Activated CD4-positive, alpha-beta T cell treated with anti-CD3 and anti-CD28 coated beads for 36 hours (primary cell): ENCODE measurements at regions not wholly inside any gene's neighbourhood (a gene's known extent, or its start where the extent isn't known, plus 50 kb on each side); places are given as distances from the start of the nearest gene placed in this dataset.
"Not testable (repeated sequence)": the region's sequence is repeated elsewhere in the genome, so short reads cannot be mapped to it uniquely, and the experiment has no call there.

ENCODE experiments used
- ATAC-seq: fragments of 200-7000 bp; cut with Tn5 transposase; one replicate; pipeline ENCODE4 v1.10.0; 2021; ENCODE audit warnings: mild to moderate bottlenecking, moderate library complexity
- CTCF ChIA-PET: fragments of 350-600 bp; sonication (Branson Sonifier 250); formaldehyde crosslinking; loops from one replicate; lab custom pipeline; 2021; ENCODE audit warnings: antibody characterized with exemption; lab: Charles Lee
- POLR2A ChIA-PET: fragments of 350-600 bp; sonication (Branson Sonifier 250); formaldehyde crosslinking; loops from one replicate; lab custom pipeline; 2021; ENCODE audit warnings: antibody characterized with exemption, inconsistent platforms; lab: Charles Lee
- DNase-seq: peaks from one replicate; pipeline ENCODE4 v3.0.0-alpha.2; 2020
- H3K27ac Mint-ChIP-seq: one replicate; pipeline ENCODE4 v1.8.0; 2021; ENCODE audit warnings: mixed read lengths
- H3K27me3 Mint-ChIP-seq: one replicate; pipeline ENCODE4 v1.8.0; 2021; ENCODE audit warnings: mixed read lengths
- H3K36me3 Mint-ChIP-seq: one replicate; pipeline ENCODE4 v1.8.0; 2021; ENCODE audit warnings: low read depth, mixed read lengths
- H3K4me1 Mint-ChIP-seq: one replicate; pipeline ENCODE4 v1.8.0; 2021; ENCODE audit warnings: mixed read lengths
- H3K4me3 Mint-ChIP-seq: one replicate; pipeline ENCODE4 v1.8.0; 2021; ENCODE audit warnings: mild to moderate bottlenecking, moderate library complexity, mixed read lengths
- H3K9me3 Mint-ChIP-seq: one replicate; pipeline ENCODE4 v1.8.0; 2021; ENCODE audit warnings: low read depth, mixed read lengths
- intact Hi-C, 2 experiments: fragments of 100-400 bp; cut with DNase I in 1 of 2; cut with micrococcal nuclease in 1 of 2; formaldehyde crosslinking; loops; one replicate each; pipeline versions ENCODE4 v1.14.2 to v1.15.1; 2022 to 2024; cut with DNase I, micrococcal nuclease

GRCh38 chr11:96785073-96785472 is 395.3 kb downstream of the JRKL start:
- no peaks in the 10 kb centered on the region for H3K4me1 Mint-ChIP-seq
- CTCF ChIA-PET = no interaction called here
- ATAC-seq = no peak
- H3K36me3 Mint-ChIP-seq = no peaks in the 10 kb centered on the region
- no peak for DNase-seq
- H3K27ac Mint-ChIP-seq = no peak overlapping the region
- no peaks in the 10 kb centered on the region for H3K27me3 Mint-ChIP-seq
- no peak overlapping the region for H3K4me3 Mint-ChIP-seq
- POLR2A ChIA-PET = no interaction called here
- intact Hi-C loops = no loop called here
- no peaks in the 10 kb centered on the region for H3K9me3 Mint-ChIP-seq

GRCh38 chr11:96794152-96794551 is 404.3 kb downstream of the JRKL start:
- DNase-seq (no peak), ATAC-seq (no peak)
- Mint-ChIP-seq H3K27me3 (no peaks in the 10 kb centered on the region), H3K4me1 (no peaks in the 10 kb centered on the region), H3K9me3 (peaks cover 8% of the 10 kb centered on the region), H3K4me3 (no peak overlapping the region), H3K36me3 (no peaks in the 10 kb centered on the region), H3K27ac (no peak overlapping the region)
- ChIA-PET CTCF (no interaction called here), POLR2A (no interaction called here)
- intact Hi-C loops = no loop called here

GRCh38 chr11:96798445-96798844 is 408.6 kb downstream of the JRKL start:
- ChIA-PET POLR2A (no interaction called here), CTCF (no interaction called here)
- Mint-ChIP-seq H3K4me1 (no peaks in the 10 kb centered on the region), H3K4me3 (no peak overlapping the region), H3K9me3 (no peaks in the 10 kb centered on the region), H3K27me3 (no peaks in the 10 kb centered on the region), H3K27ac (no peak overlapping the region), H3K36me3 (no peaks in the 10 kb centered on the region)
- no peak for DNase-seq
- intact Hi-C loops = no loop called here
- ATAC-seq = no peak

- H3K4me3 Mint-ChIP-seq = no peak overlapping the region
- ChIA-PET CTCF (no interaction called here), POLR2A (no interaction called here)
- peaks cover 2% of the 10 kb centered on the region for H3K9me3 Mint-ChIP-seq
- no peak for ATAC-seq
- intact Hi-C loops = no loop called here
- H3K36me3 Mint-ChIP-seq = no peaks in the 10 kb centered on the region
- DNase-seq = no peak
- H3K27ac Mint-ChIP-seq = no peak overlapping the region
- no peaks in the 10 kb centered on the region for H3K4me1 Mint-ChIP-seq
- no peaks in the 10 kb centered on the region for H3K27me3 Mint-ChIP-seq
These were observed 425.4 kb downstream of the JRKL start for GRCh38 chr11:96815236-96815635.

- no peak overlapping the region for H3K4me3 Mint-ChIP-seq
- no peaks in the 10 kb centered on the region for H3K36me3 Mint-ChIP-seq
- H3K27me3 Mint-ChIP-seq = no peaks in the 10 kb centered on the region
- no peak for ATAC-seq
- ChIA-PET CTCF (interaction anchor here (0.6 kb wide), 1 partner anchor 14 kb away, joined by 3 read pairs; no protein-coding TSS in a partner anchor), POLR2A (no interaction called here)
- no peaks in the 10 kb centered on the region for H3K4me1 Mint-ChIP-seq
- intact Hi-C loops = no loop called here
- peaks cover 2% of the 10 kb centered on the region for H3K9me3 Mint-ChIP-seq
- no peak overlapping the region for H3K27ac Mint-ChIP-seq
- DNase-seq = no peak
These were observed 427.9 kb downstream of the JRKL start for GRCh38 chr11:96817482-96818399.

GRCh38 chr11:96827164-96827563 is 437.4 kb downstream of the JRKL start:
- Mint-ChIP-seq H3K4me1 (no peaks in the 10 kb centered on the region), H3K4me3 (no peak overlapping the region), H3K9me3 (no peaks in the 10 kb centered on the region), H3K27me3 (no peaks in the 10 kb centered on the region), H3K36me3 (no peaks in the 10 kb centered on the region), H3K27ac (no peak overlapping the region)
- no peak for DNase-seq
- intact Hi-C loops = no loop called here
- POLR2A ChIA-PET = no interaction called here
- CTCF ChIA-PET = interaction anchor here (0.6 kb wide), 1 partner anchor 248 kb away, joined by 3 read pairs; no protein-coding TSS in a partner anchor
- ATAC-seq = no peak

- Mint-ChIP-seq H3K27ac (no peak overlapping the region), H3K9me3 (no peaks in the 10 kb centered on the region), H3K36me3 (no peaks in the 10 kb centered on the region), H3K4me3 (no peak overlapping the region), H3K27me3 (no peaks in the 10 kb centered on the region), H3K4me1 (no peaks in the 10 kb centered on the region)
- ATAC-seq (no peak), DNase-seq (no peak)
- ChIA-PET POLR2A (no interaction called here), CTCF (no interaction called here)
- intact Hi-C loops = no loop called here
These were observed 452.0 kb downstream of the JRKL start for GRCh38 chr11:96841792-96842191.

- ATAC-seq (no peak), DNase-seq (no peak)
- Mint-ChIP-seq H3K4me3 (no peak overlapping the region), H3K9me3 (no peaks in the 10 kb centered on the region), H3K36me3 (no peaks in the 10 kb centered on the region), H3K4me1 (no peaks in the 10 kb centered on the region), H3K27ac (no peak overlapping the region), H3K27me3 (no peaks in the 10 kb centered on the region)
- intact Hi-C loops = no loop called here
- ChIA-PET CTCF (no interaction called here), POLR2A (no interaction called here)
These were observed 452.9 kb downstream of the JRKL start for GRCh38 chr11:96842731-96843130.

- H3K4me1 Mint-ChIP-seq = no peaks in the 10 kb centered on the region
- DNase-seq (no peak), ATAC-seq (no peak)
- no peak overlapping the region for H3K27ac Mint-ChIP-seq
- no peaks in the 10 kb centered on the region for H3K27me3 Mint-ChIP-seq
- CTCF ChIA-PET = no interaction called here
- POLR2A ChIA-PET = no interaction called here
- intact Hi-C loops = no loop called here
- H3K36me3 Mint-ChIP-seq = no peaks in the 10 kb centered on the region
- no peak overlapping the region for H3K4me3 Mint-ChIP-seq
- no peaks in the 10 kb centered on the region for H3K9me3 Mint-ChIP-seq
These were observed 464.6 kb downstream of the JRKL start for GRCh38 chr11:96854425-96854824.

- ATAC-seq, H3K9me3 Mint-ChIP-seq, POLR2A ChIA-PET, H3K27ac Mint-ChIP-seq, H3K36me3 Mint-ChIP-seq, DNase-seq, H3K4me1 Mint-ChIP-seq, CTCF ChIA-PET, H3K4me3 Mint-ChIP-seq, H3K27me3 Mint-ChIP-seq, intact Hi-C loops: not testable (repeated sequence)
These were observed 471.9 kb downstream of the JRKL start for GRCh38 chr11:96861722-96862121.

- no peaks in the 10 kb centered on the region for H3K36me3 Mint-ChIP-seq
- no peaks in the 10 kb centered on the region for H3K27me3 Mint-ChIP-seq
- no peak for DNase-seq
- ATAC-seq = no peak
- H3K9me3 Mint-ChIP-seq = peaks cover 4% of the 10 kb centered on the region
- no peak overlapping the region for H3K27ac Mint-ChIP-seq
- POLR2A ChIA-PET = no interaction called here
- no peak overlapping the region for H3K4me3 Mint-ChIP-seq
- intact Hi-C loops = no loop called here
- CTCF ChIA-PET = no interaction called here
- no peaks in the 10 kb centered on the region for H3K4me1 Mint-ChIP-seq
These were observed 473.7 kb downstream of the JRKL start for GRCh38 chr11:96863520-96863919.

- peaks cover 6% of the 10 kb centered on the region for H3K9me3 Mint-ChIP-seq
- intact Hi-C loops = no loop called here
- no peaks in the 10 kb centered on the region for H3K4me1 Mint-ChIP-seq
- H3K27ac Mint-ChIP-seq = no peak overlapping the region
- DNase-seq = no peak
- no peak overlapping the region for H3K4me3 Mint-ChIP-seq
- ChIA-PET CTCF (no interaction called here), POLR2A (no interaction called here)
- H3K27me3 Mint-ChIP-seq = no peaks in the 10 kb centered on the region
- H3K36me3 Mint-ChIP-seq = no peaks in the 10 kb centered on the region
- no peak for ATAC-seq
These were observed 475.2 kb downstream of the JRKL start for GRCh38 chr11:96865020-96865419.
